Naive B cell (primary cell): ENCODE measurements at regions not wholly inside any gene's neighbourhood (a gene's known extent, or its start where the extent isn't known, plus 50 kb on each side); places are given as distances from the start of the nearest gene placed in this dataset.
A peak's percentile ranks its signal among the peaks of the same experiment; 100 is the strongest.
"Not testable (repeated sequence)": the region's sequence is repeated elsewhere in the genome, so short reads cannot be mapped to it uniquely, and the experiment has no call there.

ENCODE experiments used
- ATAC-seq, 2 donors: fragments of 150-1000 bp; cut with Tn5 transposase; 2 replicates each; pipeline ENCODE4 v1.10.0; 2021; ENCODE audit warnings: low read depth in 2 of 2, mild to moderate bottlenecking in 2 of 2, moderate library complexity in 2 of 2
- DNase-seq: peaks from one replicate; pipeline ENCODE4 v3.0.0; 2022
- H3K27ac Mint-ChIP-seq, 6 donors: one replicate each; pipeline ENCODE4 v1.8.0; 2020 to 2022; ENCODE audit warnings: mild to moderate bottlenecking in 6 of 6, mixed read lengths in 6 of 6, moderate library complexity in 5 of 6, inconsistent platforms in 2 of 6
- H3K27me3 Mint-ChIP-seq, 3 donors: one replicate each; pipeline ENCODE4 v1.8.0; 2021 to 2022; ENCODE audit warnings: mixed read lengths in 3 of 3, mild to moderate bottlenecking in 1 of 3
- H3K36me3 Mint-ChIP-seq, 2 donors: one replicate each; pipeline ENCODE4 v1.8.0; 2020 to 2022; ENCODE audit warnings: mixed read lengths in 2 of 2, inconsistent platforms in 1 of 2, mild to moderate bottlenecking in 1 of 2
- H3K4me1 Mint-ChIP-seq, 3 donors: one replicate each; pipeline ENCODE4 v1.8.0; 2020 to 2022; ENCODE audit warnings: mixed read lengths in 3 of 3, inconsistent platforms in 1 of 3, mild to moderate bottlenecking in 1 of 3, moderate library complexity in 1 of 3
- H3K4me3 Mint-ChIP-seq, 8 donors: one replicate each; pipeline ENCODE4 v1.8.0; 2020 to 2022; ENCODE audit warnings: mild to moderate bottlenecking in 8 of 8, mixed read lengths in 8 of 8, moderate library complexity in 8 of 8, inconsistent platforms in 2 of 8
- H3K9me3 Mint-ChIP-seq, 7 donors: one replicate each; pipeline ENCODE4 v1.8.0; 2020 to 2022; ENCODE audit warnings: mixed read lengths in 7 of 7, mild to moderate bottlenecking in 5 of 7, inconsistent platforms in 2 of 7, moderate library complexity in 1 of 7

DNA sequence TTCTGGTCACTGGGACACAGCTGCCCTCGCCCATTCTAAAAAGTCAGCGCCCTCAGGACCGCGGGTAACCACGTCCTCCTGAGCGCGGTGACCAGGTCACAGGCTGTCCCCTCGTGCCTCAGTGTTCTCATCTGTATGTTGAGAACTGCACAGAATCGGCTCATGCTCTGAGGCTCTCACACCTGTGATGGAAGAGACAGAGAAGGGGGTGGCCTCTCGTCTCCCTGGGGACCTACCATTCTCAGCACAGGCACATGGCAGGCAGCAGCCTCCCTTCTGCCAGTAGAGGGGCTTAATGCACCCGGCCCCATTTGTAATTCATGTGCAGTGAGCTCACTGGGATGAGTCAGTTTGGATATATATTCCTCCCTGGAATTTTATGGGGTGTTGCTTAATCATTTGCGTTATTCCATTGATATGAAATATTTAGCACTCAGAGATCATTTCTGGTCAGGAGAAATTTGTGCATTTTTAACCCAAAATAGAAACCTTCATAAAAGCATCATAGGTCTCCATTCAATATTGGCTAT is 51.9 kb upstream of the ROPN1B start:
- peaks cover 6 to 17% (median 10%) of the 10 kb centered on the region in 3 donors for H3K4me1 Mint-ChIP-seq
- ATAC-seq, result peak in 1 of 2 donors; percentile 12
- H3K27me3 Mint-ChIP-seq, H3K36me3 Mint-ChIP-seq, H3K9me3 Mint-ChIP-seq: not testable (repeated sequence)
- DNase-seq, result peak; percentile 70
- H3K4me3 Mint-ChIP-seq, result peak overlapping the region; percentile 84 to 97 (median 93)
- peak overlapping the region; percentile 81 to 99 (median 93) for H3K27ac Mint-ChIP-seq

DNA sequence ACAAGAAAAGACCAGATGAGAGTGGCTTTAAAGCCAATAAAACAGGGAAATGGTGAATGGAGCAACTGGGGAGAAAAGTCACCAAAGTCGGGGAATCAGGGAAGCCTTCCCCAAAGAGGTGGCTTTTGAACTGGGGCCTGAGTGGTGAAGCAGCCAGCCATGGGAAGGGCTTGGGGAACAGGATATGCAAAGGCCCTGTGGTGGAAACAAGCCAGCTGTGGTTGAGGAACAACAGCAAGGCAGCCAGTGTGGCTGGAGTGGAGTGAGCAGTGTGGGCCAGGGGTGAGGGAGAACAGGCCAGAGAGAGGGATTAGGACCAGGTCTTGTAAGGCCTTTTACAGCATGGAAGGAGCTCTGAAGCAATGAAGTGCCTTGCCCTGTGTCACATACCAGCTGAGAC is 51.0 kb upstream of the ROPN1B start:
- H3K36me3 Mint-ChIP-seq, DNase-seq, ATAC-seq, H3K9me3 Mint-ChIP-seq, H3K27me3 Mint-ChIP-seq: not testable (repeated sequence)
- peaks cover 6 to 17% (median 10%) of the 10 kb centered on the region in 3 donors for H3K4me1 Mint-ChIP-seq
- peak overlapping the region in 1 of 6 donors; percentile 59 for H3K27ac Mint-ChIP-seq
- H3K4me3 Mint-ChIP-seq, result peak overlapping the region in 1 of 8 donors; percentile 92

DNA sequence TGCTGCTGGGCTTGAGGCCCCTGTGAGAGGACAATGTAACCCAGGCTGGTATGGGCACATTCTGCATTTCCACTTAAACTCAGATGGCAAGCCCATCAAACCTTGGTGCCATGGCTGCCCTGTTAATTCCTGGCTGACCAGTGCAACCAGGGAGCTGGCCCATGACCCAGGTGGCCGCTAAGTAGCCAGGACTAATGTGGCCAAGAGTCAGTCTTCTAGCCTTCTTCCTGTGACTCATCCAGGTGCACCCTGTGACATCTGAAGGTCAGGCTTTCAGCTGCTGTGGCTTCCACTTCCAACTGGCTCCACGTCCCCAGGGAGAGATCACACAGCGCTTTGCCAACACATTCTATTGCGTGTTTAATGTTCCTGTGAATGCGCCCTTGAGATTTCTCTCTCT is 50.5 kb upstream of the ROPN1B start:
- not testable (repeated sequence) for H3K36me3 Mint-ChIP-seq, ATAC-seq, H3K27ac Mint-ChIP-seq, DNase-seq, H3K27me3 Mint-ChIP-seq, H3K9me3 Mint-ChIP-seq
- peaks cover 6 to 17% (median 10%) of the 10 kb centered on the region in 3 donors for H3K4me1 Mint-ChIP-seq
- peak overlapping the region in 2 of 8 donors; percentile 53 to 59 for H3K4me3 Mint-ChIP-seq

DNA sequence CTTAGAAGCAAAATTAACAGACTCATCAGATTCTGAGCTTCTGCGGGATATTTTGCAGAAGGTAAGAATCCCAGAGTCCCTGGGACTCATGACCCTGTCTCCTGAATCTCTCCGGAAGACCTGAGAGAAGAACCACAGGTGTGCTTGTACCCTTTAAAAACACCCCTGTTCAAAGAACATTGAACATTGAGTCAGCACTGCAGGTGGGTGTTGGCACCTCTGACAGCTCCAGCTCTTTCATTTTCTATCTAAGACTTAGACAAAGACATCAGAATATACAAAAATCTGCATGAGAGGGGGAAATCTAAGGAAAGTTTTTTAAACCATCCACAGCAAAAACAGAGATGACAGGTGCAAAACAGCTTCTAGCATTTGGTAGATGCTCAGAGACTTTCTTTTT is 50.1 kb upstream of the ROPN1B start:
- H3K4me3 Mint-ChIP-seq, result peak overlapping the region in 2 of 8 donors; percentile 53 to 59
- peaks cover 6 to 17% (median 10%) of the 10 kb centered on the region in 3 donors for H3K4me1 Mint-ChIP-seq
- DNase-seq, H3K9me3 Mint-ChIP-seq, ATAC-seq, H3K36me3 Mint-ChIP-seq, H3K27me3 Mint-ChIP-seq: not testable (repeated sequence)
- H3K27ac Mint-ChIP-seq, result peak overlapping the region in 1 of 6 donors; percentile 54
